HFF-Myc (cell line): ENCODE measurements at regions not wholly inside any gene's neighbourhood (a gene's known extent, or its start where the extent isn't known, plus 50 kb on each side); places are given as distances from the start of the nearest gene placed in this dataset.

ENCODE experiments used
- DNase-seq: peaks from one replicate; pipeline ENCODE4 v3.0.0-alpha.2; 2011; ENCODE audit warnings: low read depth; ENCODE audit errors: extremely low read depth
- H3K4me3 ChIP-seq: replicated peaks from 2 replicates; pipeline ENCODE4 v1.5.1; 2011; ENCODE audit warnings: low read depth, mild to moderate bottlenecking, control low read depth, low read length
- CTCF ChIP-seq: IDR thresholded peaks from 2 replicates; pipeline ENCODE4 v1.5.1; 2012; ENCODE audit warnings: mild to moderate bottlenecking, low read depth, low read length, control low read depth; ENCODE audit errors: missing control alignments

GRCh38 chr7:22569586-22570321 lies 69.8 kb upstream of the STEAP1B start:
- no peak for TF ChIP-seq CTCF
- no peak overlapping the region for H3K4me3 ChIP-seq
- DNase-seq, result no peak

- H3K4me3 ChIP-seq, result no peak overlapping the region
- TF ChIP-seq CTCF, result no peak
- DNase-seq, result no peak
Measured at GRCh38 chr7:22566592-22566991, 66.6 kb upstream of the STEAP1B start.

- H3K4me3 ChIP-seq, result no peak overlapping the region
- no peak for TF ChIP-seq CTCF
- DNase-seq, result no peak
Measured at GRCh38 chr7:22566176-22566575, 66.2 kb upstream of the STEAP1B start.

GRCh38 chr7:22565315-22565811 lies 65.4 kb upstream of the STEAP1B start:
- H3K4me3 ChIP-seq, result no peak overlapping the region
- TF ChIP-seq CTCF, result no peak
- no peak for DNase-seq

GRCh38 chr7:22564511-22565045 lies 64.6 kb upstream of the STEAP1B start:
- no peak for TF ChIP-seq CTCF
- no peak overlapping the region for H3K4me3 ChIP-seq
- DNase-seq, result peak; percentile 82

- TF ChIP-seq CTCF, result no peak
- no peak overlapping the region for H3K4me3 ChIP-seq
- no peak for DNase-seq
Measured at GRCh38 chr7:22563621-22564241, 63.7 kb upstream of the STEAP1B start.
